Mucosa of descending colon (tissue), 3 donors: ENCODE measurements at regions not wholly inside any gene's neighbourhood (a gene's known extent, or its start where the extent isn't known, plus 50 kb on each side); places are given as distances from the start of the nearest gene placed in this dataset.

ENCODE experiments used
- ATAC-seq: fragments of 200-7000 bp; cut with Tn5 transposase; one replicate; pipeline ENCODE4 v1.9.1; 2020; ENCODE audit warnings: mild to moderate bottlenecking, moderate library complexity
- DNase-seq, 3 donors: peaks; one replicate each; pipeline ENCODE4 v3.0.0-alpha.2; 2020
- H3K36me3 ChIP-seq: fragments of 200-600 bp; one replicate; pipeline ENCODE4 v1.8.0; 2021; ENCODE audit warnings: low read depth, mild to moderate bottlenecking
- H3K4me1 ChIP-seq: fragments of 200-600 bp; one replicate; pipeline ENCODE4 v1.8.0; 2021; ENCODE audit warnings: low read depth, mild to moderate bottlenecking
- H3K4me3 ChIP-seq: fragments of 200-600 bp; one replicate; pipeline ENCODE4 v1.8.0; 2021; ENCODE audit warnings: mild to moderate bottlenecking
- H3K9me3 ChIP-seq: fragments of 200-600 bp; one replicate; pipeline ENCODE4 v1.8.0; 2021; ENCODE audit warnings: mild to moderate bottlenecking
- CTCF ChIP-seq: fragments of 200-600 bp; IDR thresholded peaks from one replicate; pipeline ENCODE4 v1.8.0; 2022; ENCODE audit warnings: antibody characterized with exemption, mild to moderate bottlenecking
- intact Hi-C, 2 donors: fragments of 100-400 bp; cut with DNase I in 1 of 2; cut with micrococcal nuclease in 1 of 2; formaldehyde crosslinking; loops; one replicate each; pipeline versions ENCODE4 v1.11.0 to v1.11.1; 2022; cut with DNase I, micrococcal nuclease
- donor health status: DM: no; HTN: no; CAD: no; lungs with moderate emphysema.
- donor health status: DM: no; HTN: no; CAD: no.
- donor health status: DM: no; HTN: yes; CAD: no.

- intact Hi-C loops: no loop called here
- no peak for TF ChIP-seq CTCF
- DNase-seq: no peak
Observed at GRCh38 chr13:31456056-31456455, 256.3 kb downstream of the B3GLCT start.

DNA sequence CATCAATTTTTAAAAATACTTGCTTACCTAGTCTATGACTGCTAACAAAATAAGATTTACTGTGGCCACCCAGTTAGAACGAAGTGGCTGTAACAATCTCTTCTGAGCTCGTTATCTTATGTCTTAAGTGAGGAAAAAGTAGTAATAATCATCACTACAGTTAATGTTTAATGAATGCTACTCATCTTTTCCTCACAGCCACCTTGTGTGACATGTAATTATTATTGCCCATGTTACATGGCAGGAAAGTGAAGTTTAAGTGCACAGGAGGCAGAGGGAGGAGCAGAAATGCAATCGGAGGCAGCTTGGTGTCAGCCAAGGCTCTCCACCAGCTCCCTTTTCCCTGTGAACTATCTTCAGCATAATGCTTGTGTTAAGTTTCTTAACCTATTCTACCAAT, 260.3 kb downstream of the B3GLCT start:
- intact Hi-C loops: no loop called here
- H3K4me3 ChIP-seq: no peak overlapping the region
- no peak for ATAC-seq
- H3K9me3 ChIP-seq: no peaks in the 10 kb centered on the region
- H3K36me3 ChIP-seq: no peaks in the 10 kb centered on the region
- TF ChIP-seq CTCF: no peak
- no peak for DNase-seq
- H3K4me1 ChIP-seq: no peaks in the 10 kb centered on the region

More at GRCh38 chr13:31456056-31456455, 256.3 kb downstream of the B3GLCT start:
- Histone ChIP-seq H3K4me1 (no peaks in the 10 kb centered on the region), H3K36me3 (no peaks in the 10 kb centered on the region), H3K4me3 (no peak overlapping the region), H3K9me3 (no peaks in the 10 kb centered on the region)
- no peak for ATAC-seq

GRCh38 chr13:31461923-31462322, 262.1 kb downstream of the B3GLCT start:
- no peaks in the 10 kb centered on the region for H3K4me1 ChIP-seq
- no peak for TF ChIP-seq CTCF
- H3K36me3 ChIP-seq: no peaks in the 10 kb centered on the region
- intact Hi-C loops: no loop called here
- H3K4me3 ChIP-seq: no peak overlapping the region
- DNase-seq: no peak
- ATAC-seq: no peak
- no peaks in the 10 kb centered on the region for H3K9me3 ChIP-seq

DNA sequence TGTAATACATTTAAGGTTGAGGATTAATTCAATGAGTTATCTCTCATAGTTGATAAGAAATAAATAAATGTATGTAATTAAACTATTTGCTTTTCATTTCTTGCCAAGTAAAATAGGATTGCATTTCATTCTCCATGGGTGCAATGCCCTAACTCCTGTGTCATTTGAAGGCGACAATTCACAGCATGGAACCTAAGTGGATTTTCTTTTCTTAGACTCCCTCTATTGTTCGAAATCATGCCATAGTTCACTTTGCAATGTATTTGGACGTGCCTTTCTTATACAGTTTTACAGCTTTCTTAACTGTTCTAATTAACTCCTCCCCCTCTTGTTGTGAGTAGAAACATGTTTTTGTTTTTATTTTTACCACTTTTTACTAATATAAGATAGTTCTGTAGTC, 263.0 kb downstream of the B3GLCT start:
- Histone ChIP-seq H3K4me3 (no peak overlapping the region), H3K4me1 (no peaks in the 10 kb centered on the region), H3K9me3 (no peaks in the 10 kb centered on the region), H3K36me3 (no peaks in the 10 kb centered on the region)
- TF ChIP-seq CTCF: no peak
- ATAC-seq: no peak
- no peak for DNase-seq
- intact Hi-C loops: no loop called here

DNA sequence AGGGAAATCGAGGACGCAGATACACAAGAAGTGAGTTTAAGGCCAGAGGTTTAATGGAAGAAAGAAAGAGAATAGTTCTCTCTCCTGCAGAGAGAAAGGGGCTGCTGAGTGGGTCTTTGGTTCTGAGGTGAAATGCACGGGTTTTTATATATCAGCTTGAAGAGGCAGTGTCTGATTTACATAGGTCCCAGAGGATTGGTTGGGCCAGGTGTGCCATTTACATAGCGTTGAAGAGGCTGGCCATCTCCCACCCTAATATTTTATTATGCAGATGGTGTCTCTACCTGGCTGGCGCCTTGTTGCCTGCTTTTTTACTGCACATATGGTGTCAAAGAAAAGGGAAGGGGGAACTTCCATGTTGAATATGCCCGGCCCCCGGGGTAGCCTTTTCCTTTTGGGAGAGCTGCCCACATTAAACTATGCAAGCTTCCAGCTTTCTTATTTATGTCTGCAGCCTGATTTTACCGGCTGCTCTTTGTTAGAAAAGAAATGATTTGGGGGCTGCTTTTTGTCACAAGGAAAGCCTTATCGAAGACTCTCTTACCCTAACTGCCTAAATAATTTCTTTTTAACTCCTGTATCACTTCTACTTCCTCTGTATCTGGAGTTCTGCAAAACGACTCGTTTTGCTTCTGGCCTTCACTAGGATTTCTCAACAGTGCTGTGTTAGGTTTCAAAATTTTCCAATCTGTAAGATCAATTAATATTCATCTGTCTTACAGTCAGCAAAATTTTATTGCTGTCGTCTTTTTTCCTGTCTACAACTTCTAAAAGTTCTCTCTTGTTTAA, 268.5 kb downstream of the B3GLCT start:
- intact Hi-C loops: no loop called here
- no peaks in the 10 kb centered on the region for H3K36me3 ChIP-seq
- DNase-seq: no peak
- H3K4me1 ChIP-seq: no peaks in the 10 kb centered on the region
- H3K4me3 ChIP-seq: no peak overlapping the region
- ATAC-seq: no peak
- no peak for TF ChIP-seq CTCF
- H3K9me3 ChIP-seq: no peaks in the 10 kb centered on the region
